Muscle layer of colon (tissue), 2 donors: ENCODE measurements at regions not wholly inside any gene's neighbourhood (a gene's known extent, or its start where the extent isn't known, plus 50 kb on each side); places are given as distances from the start of the nearest gene placed in this dataset.

ENCODE experiments used
- H3K27ac ChIP-seq: one replicate; pipeline ENCODE4 v1.7.0; 2013; ENCODE audit warnings: low read depth, mild to moderate bottlenecking, low read length, moderate library complexity
- H3K27me3 ChIP-seq, 2 donors: one replicate each; pipeline ENCODE4 v1.7.0; 2013; ENCODE audit warnings: low read length in 2 of 2, mild to moderate bottlenecking in 2 of 2; ENCODE audit not compliant: insufficient read depth in 2 of 2, control insufficient read depth in 1 of 2
- H3K36me3 ChIP-seq: one replicate; pipeline ENCODE4 v1.7.0; 2013; ENCODE audit warnings: mild to moderate bottlenecking, low read length; ENCODE audit not compliant: insufficient read depth
- H3K4me1 ChIP-seq: one replicate; pipeline ENCODE4 v1.7.0; 2013; ENCODE audit warnings: mild to moderate bottlenecking, low read length; ENCODE audit not compliant: insufficient read depth
- H3K4me3 ChIP-seq, 2 donors: one replicate each; pipeline ENCODE4 v1.7.0; 2013; ENCODE audit warnings: low read length in 2 of 2, low read depth in 1 of 2, mild to moderate bottlenecking in 1 of 2, moderate library complexity in 1 of 2
- H3K9ac ChIP-seq: one replicate; pipeline ENCODE4 v1.7.0; 2013; ENCODE audit warnings: low read length
- H3K9me3 ChIP-seq: one replicate; pipeline ENCODE4 v1.7.0; 2013; ENCODE audit warnings: mild to moderate bottlenecking, low read length
- donor health status: abdominal sarcoma.
- donor health status: Adenocarcinoma of cecum.

DNA sequence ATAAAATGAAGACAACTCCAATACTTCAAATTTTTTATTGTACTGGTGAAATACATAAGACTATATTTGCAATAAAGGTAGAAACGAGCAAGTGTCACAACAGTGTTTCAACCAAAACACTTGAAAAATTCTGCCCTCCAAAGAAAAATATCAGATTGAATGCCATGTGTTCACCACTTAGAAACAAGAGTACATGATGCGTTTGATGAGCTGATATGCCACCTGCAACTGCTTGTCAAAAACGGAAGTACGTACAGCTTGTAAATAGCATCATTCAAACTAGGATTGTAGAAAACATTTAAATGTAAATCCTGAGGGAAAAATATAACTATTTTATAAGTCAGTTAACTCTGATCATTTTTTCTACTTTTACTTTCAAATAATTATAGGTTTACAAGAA lies 276.1 kb downstream of the ANTXR2 start:
- H3K27me3 ChIP-seq: no peaks in the 10 kb centered on the region
- no peak overlapping the region for H3K27ac ChIP-seq
- H3K4me3 ChIP-seq: no peak overlapping the region
- no peaks in the 10 kb centered on the region for H3K9me3 ChIP-seq
- no peaks in the 10 kb centered on the region for H3K4me1 ChIP-seq
- no peaks in the 10 kb centered on the region for H3K36me3 ChIP-seq
- H3K9ac ChIP-seq: no peak overlapping the region

DNA sequence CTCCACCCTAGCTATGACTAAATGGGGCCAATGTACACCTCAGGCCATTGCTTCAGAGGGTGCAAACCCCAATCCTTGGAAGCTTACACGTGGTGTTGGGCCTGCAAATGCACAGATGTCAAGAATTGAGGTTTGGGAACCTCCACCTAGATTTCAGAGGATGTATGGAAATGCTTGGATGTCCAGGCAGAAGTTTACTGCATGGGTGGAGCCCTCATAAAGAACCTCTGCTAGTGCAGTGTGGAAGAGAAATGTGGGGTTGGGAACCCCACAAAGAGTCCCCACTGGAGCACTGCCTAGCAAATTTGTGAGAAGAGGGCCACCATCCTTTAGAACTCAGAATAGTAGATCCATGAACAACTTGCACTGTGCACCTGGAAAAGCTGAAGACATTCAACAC lies 284.1 kb downstream of the ANTXR2 start:
- Histone ChIP-seq H3K4me3 (no peak overlapping the region), H3K27ac (no peak overlapping the region), H3K9me3 (no peaks in the 10 kb centered on the region), H3K9ac (no peak overlapping the region), H3K4me1 (no peaks in the 10 kb centered on the region), H3K36me3 (no peaks in the 10 kb centered on the region), H3K27me3 (no peaks in the 10 kb centered on the region)

DNA sequence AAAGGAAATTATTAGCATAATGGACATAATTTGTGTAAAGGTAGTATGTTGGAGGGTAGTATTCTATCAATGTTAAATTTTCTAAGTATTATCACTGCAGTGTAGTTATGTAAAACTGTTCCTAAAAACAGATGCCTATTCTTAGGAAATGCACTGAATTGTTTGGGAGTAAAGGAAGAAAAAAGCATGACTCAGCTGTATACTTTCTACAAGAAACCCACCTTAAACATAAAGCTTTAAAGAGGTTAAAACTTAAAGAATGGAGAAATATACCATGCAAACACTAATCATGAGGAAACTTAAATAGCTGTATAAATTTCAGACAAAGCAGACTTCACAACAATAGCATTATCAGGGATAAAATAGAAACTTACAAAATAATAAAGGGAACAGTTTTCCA lies 292.9 kb downstream of the ANTXR2 start:
- no peaks in the 10 kb centered on the region for H3K27me3 ChIP-seq
- no peak overlapping the region for H3K9ac ChIP-seq
- no peaks in the 10 kb centered on the region for H3K36me3 ChIP-seq
- no peak overlapping the region for H3K4me3 ChIP-seq
- no peaks in the 10 kb centered on the region for H3K4me1 ChIP-seq
- no peaks in the 10 kb centered on the region for H3K9me3 ChIP-seq
- H3K27ac ChIP-seq: no peak overlapping the region

DNA sequence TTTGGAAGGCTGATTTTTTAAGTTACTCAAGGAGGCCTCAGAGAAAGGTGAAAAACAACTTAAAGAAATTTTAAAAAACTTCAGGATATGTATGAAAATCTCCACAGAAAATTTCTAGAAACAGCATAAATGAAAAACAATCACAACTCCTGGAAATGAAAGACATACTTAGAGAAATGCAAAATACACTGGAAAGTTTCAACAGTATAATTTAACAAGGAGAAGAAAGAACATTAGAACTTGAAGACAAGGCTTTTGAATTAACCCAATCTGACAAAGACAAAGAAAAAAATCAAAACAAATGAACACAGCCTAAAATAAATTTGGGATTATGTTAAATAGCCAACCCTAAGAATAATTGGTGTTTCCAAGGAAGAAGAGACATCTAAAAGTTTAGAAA lies 300.5 kb downstream of the ANTXR2 start:
- no peaks in the 10 kb centered on the region for H3K27me3 ChIP-seq
- no peak overlapping the region for H3K9ac ChIP-seq
- H3K36me3 ChIP-seq: no peaks in the 10 kb centered on the region
- H3K27ac ChIP-seq: no peak overlapping the region
- H3K4me1 ChIP-seq: no peaks in the 10 kb centered on the region
- no peaks in the 10 kb centered on the region for H3K9me3 ChIP-seq
- no peak overlapping the region for H3K4me3 ChIP-seq

DNA sequence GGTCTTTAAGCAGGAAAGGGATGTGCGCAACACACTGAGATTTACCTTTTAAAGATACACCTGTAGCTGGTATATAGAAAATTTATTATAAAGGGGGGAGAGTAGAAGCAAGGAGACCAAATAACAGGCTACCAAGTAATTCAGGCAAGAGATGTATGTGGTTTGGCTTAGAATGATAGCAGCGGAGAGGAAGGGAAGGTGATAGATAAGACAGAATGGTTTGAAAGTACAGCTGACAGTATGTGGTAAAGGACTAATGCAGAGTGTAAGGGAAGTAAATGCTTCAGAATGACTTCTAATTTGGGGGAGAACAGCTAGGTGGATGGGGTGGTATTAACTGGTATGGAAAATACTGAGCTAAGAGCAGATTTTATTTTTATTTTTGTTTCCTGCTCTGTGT lies 308.9 kb downstream of the ANTXR2 start:
- H3K4me3 ChIP-seq: no peak overlapping the region
- no peaks in the 10 kb centered on the region for H3K4me1 ChIP-seq
- no peaks in the 10 kb centered on the region for H3K9me3 ChIP-seq
- H3K9ac ChIP-seq: no peak overlapping the region
- H3K36me3 ChIP-seq: no peaks in the 10 kb centered on the region
- H3K27ac ChIP-seq: no peak overlapping the region
- H3K27me3 ChIP-seq: no peaks in the 10 kb centered on the region

DNA sequence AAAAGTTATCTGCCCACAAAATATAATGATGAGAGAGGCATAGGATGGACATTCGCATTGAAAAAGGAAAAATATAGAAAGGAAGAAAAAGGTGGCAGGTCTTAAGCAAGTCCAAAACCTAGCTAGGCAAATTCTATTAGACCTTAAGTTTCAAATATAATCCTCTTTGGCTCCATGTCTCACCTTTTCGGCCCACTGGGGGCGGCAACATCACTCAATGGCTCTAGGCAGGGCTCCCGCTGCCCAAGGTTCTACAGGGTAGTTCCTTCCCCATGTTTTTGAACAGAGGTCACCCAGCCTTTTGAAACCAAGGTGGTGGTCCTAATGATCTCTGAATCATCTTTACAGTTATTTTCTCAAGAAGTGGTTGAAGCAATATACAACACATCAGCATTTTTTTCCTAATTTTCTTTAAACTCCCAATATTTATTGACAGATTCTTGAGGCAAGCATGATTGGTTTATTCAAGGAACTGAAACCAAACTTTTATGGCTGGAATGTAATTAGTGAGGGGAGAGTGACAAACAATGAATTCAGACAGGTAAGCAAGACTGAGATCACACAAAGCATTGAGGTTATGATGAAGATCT lies 309.4 kb downstream of the ANTXR2 start:
- no peak overlapping the region for H3K9ac ChIP-seq
- no peaks in the 10 kb centered on the region for H3K4me1 ChIP-seq
- H3K4me3 ChIP-seq: no peak overlapping the region
- no peaks in the 10 kb centered on the region for H3K36me3 ChIP-seq
- H3K27ac ChIP-seq: no peak overlapping the region
- H3K9me3 ChIP-seq: no peaks in the 10 kb centered on the region
- H3K27me3 ChIP-seq: no peaks in the 10 kb centered on the region

DNA sequence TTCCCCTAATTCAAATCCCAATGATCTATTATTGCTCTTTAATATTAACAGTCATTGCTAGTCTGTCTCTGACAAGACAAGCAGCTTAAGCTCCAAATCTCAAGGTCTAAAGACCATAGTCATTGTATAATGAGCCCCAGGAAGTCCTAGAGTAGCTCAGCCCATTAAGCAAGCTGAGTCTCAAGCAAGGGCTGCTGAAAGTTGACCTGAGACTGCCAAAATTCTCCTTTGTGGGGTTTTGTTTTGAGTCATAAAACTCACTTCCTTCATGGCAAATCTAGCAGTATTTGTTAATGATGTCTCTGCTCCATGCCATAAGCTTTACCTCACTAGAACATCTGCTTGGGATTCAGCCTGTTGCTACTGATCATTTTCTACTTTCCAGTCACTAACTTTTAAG lies 313.2 kb downstream of the ANTXR2 start:
- H3K27ac ChIP-seq: no peak overlapping the region
- no peaks in the 10 kb centered on the region for H3K9me3 ChIP-seq
- H3K36me3 ChIP-seq: no peaks in the 10 kb centered on the region
- H3K4me3 ChIP-seq: no peak overlapping the region
- no peaks in the 10 kb centered on the region for H3K27me3 ChIP-seq
- no peak overlapping the region for H3K9ac ChIP-seq
- H3K4me1 ChIP-seq: peaks cover 13% of the 10 kb centered on the region

DNA sequence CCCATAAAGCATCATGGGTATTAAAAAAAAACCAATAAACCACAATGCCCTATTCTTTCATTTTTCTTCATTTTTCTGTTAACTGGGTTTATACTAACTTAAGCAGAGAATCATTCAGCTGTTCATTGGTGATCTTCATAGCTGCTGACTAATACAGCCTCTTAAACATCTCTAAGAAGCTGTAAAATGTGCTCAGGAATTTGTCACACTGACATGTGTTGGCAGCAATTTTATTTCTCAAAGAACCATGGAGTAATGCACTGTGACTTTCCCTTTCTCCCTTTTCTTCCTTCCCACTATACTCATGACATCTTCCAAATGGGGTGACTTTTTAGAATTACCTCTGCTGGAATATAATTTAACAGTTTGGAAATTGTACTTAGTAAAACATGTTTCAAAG lies 315.4 kb downstream of the ANTXR2 start:
- H3K4me1 ChIP-seq: peaks cover 13% of the 10 kb centered on the region
- no peaks in the 10 kb centered on the region for H3K36me3 ChIP-seq

DNA sequence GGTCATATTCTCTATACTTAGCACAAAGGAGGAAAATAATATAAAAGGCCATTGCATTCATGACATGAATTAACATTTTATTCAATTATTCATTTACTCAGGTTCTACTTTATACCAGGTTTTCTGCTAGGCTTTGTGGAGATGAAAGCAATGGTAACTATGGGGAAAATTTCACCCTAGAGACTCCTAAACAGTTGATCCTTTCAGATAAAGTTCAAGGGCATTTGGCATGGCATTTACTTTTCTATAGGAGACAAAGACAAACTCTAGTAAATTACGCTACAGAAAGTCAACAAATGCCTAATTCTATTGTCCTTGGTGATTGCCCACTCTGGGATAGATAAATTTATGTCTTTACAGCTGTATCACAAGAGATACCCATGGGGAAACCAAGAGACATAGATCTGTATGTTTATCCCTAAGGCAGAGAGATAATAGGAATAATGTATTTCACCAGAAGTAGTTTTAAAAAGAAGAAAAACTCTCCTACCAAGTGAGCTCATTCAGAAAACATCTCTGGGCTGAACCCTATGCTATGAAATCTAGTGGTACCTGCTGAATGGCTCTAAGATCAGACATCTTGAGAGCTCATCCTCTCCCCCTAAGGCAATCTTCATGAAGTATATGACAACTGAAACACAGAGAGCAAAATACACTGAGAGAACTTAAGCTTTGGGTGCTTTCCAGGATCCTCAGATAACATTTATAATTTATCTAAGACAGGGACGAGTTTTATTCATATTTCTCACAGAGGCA lies 316.7 kb downstream of the ANTXR2 start:
- Histone ChIP-seq H3K4me3 (no peak overlapping the region), H3K9me3 (no peaks in the 10 kb centered on the region), H3K4me1 (peaks cover 13% of the 10 kb centered on the region), H3K27me3 (no peaks in the 10 kb centered on the region), H3K36me3 (no peaks in the 10 kb centered on the region), H3K27ac (no peak overlapping the region), H3K9ac (no peak overlapping the region)

More for the DNA sequence above, 315.4 kb downstream of the ANTXR2 start:
- Histone ChIP-seq H3K27ac (no peak overlapping the region), H3K4me3 (no peak overlapping the region), H3K27me3 (no peaks in the 10 kb centered on the region), H3K9me3 (no peaks in the 10 kb centered on the region), H3K9ac (no peak overlapping the region)

DNA sequence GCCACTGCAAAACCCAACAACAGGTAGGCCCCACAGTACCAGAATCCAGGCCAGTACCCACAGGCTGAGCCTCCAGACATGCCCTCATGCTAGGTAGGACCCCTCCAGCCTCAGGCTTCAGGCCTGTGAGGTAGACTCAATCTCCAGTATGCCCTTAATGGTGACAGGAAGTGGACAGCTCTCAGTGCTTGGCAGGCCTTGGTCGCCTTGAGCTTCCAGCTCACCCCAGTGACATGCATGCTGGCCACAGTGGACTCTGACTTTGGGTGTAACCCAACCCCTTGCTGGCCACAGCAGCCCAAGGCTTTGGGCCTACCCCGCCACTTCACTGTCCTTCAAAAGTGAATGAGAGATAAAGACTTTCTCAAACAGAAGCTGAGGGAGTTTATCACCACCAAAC lies 324.2 kb downstream of the ANTXR2 start:
- no peaks in the 10 kb centered on the region for H3K27me3 ChIP-seq
- H3K4me1 ChIP-seq: no peaks in the 10 kb centered on the region
- no peaks in the 10 kb centered on the region for H3K9me3 ChIP-seq
- H3K36me3 ChIP-seq: no peaks in the 10 kb centered on the region
- H3K4me3 ChIP-seq: no peak overlapping the region
- no peak overlapping the region for H3K27ac ChIP-seq
- no peak overlapping the region for H3K9ac ChIP-seq

DNA sequence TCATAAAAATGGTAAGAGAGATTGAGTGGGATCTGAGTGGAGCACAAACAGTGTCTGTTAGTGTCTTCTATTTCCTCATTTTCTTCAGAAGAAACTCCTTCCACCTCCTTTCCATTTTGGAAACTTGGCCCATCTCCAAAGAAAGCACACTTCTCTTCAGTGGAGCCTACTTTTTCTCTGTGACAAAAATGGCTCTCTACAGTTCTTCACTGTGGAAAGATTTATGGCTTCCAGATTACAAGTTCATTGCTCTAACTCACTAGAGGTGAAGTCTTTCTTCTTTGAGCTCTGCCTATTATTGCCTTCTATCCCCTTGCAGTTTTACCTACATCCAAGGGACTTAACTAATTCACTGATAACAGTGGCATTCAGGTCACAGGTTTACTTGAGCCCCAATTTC lies 325.8 kb downstream of the ANTXR2 start:
- Histone ChIP-seq H3K4me3 (no peak overlapping the region), H3K4me1 (no peaks in the 10 kb centered on the region), H3K27me3 (no peaks in the 10 kb centered on the region), H3K9me3 (no peaks in the 10 kb centered on the region), H3K27ac (no peak overlapping the region), H3K9ac (no peak overlapping the region), H3K36me3 (no peaks in the 10 kb centered on the region)

DNA sequence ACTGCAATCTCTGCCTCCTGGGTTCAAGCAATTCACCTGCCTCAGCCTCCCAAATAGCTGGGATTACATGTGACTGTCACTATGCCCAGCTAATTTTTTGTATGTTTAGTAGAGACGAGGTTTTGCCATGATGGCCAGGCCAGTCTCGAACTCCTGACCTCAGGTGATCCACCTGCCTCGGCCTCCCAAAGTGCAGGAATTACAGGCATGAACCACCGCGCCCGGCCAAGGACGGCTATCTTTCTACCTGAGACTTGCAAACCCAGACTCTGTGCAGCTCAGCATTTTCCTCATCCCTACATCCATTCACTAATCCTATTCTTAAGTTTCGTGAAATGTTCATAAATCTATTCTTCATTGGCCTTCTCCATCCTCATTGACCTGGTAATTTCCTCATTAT lies 330.0 kb downstream of the ANTXR2 start:
- no peak overlapping the region for H3K4me3 ChIP-seq
- no peaks in the 10 kb centered on the region for H3K27me3 ChIP-seq
- no peaks in the 10 kb centered on the region for H3K9me3 ChIP-seq
- no peak overlapping the region for H3K9ac ChIP-seq
- no peaks in the 10 kb centered on the region for H3K4me1 ChIP-seq
- H3K27ac ChIP-seq: no peak overlapping the region
- H3K36me3 ChIP-seq: no peaks in the 10 kb centered on the region
